ENCODE measurements at regions not wholly inside any gene's neighbourhood (a gene's known extent, or its start where the extent isn't known, plus 50 kb on each side); places are given as distances from the start of the nearest gene placed in this dataset.

DNA sequence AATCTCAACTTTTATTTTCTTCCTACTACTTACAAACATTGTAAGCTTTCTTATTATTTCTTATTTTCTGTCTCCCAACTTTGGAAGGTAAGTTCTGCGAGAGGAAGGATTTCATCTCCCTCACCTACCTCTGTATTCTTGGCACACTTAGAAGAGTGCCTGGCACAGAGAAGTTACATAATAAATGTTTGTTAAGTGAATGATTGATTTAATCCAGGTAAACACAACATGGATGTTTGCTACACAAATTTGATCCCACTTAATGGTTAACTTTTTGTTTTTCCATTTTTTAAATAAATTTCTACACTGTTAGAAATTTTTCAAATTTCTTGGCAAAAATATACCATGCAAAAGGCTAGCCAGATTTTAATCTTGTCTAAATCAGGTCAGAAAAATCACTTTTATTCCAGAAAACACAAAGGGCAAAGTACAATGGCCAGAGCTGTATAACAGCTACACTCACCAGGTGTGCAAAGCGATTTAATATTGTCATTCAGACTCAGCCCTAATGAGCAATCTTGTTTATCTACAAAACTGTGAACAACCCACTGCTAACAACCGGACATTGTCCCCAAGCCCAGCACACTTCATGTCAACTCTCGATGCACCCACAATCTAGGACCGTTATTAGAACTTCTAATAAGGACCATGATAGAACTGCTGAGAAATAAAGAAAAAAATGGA, 222.1 kb upstream of the EEA1 start:
- TF ChIP-seq POLR2AphosphoS5 (IDR thresholded peaks at IDR 0.05): no peak
- no peak for TF ChIP-seq CTCF (IDR thresholded peaks at IDR 0.05)

Measured in breast epithelium (tissue), 3 donors.